Ishikawa (cell line): ENCODE measurements at regions not wholly inside any gene's neighbourhood (a gene's known extent, or its start where the extent isn't known, plus 50 kb on each side); places are given as distances from the start of the nearest gene placed in this dataset.

Experiments used
- CEBPB ChIP-seq: IDR thresholded peaks from 2 replicates; pipeline ENCODE4 v1.6.1; 2012
- CREB1 ChIP-seq: IDR thresholded peaks from 2 replicates; pipeline ENCODE4 v1.6.1; 2012; ENCODE audit warnings: low read depth
- EGR1 ChIP-seq: IDR thresholded peaks from 2 replicates; pipeline ENCODE4 v1.6.1; 2012
- EP300 ChIP-seq: IDR thresholded peaks from 2 replicates; pipeline ENCODE4 v1.6.1; 2012; ENCODE audit warnings: borderline replicate concordance
- FOXM1 ChIP-seq: IDR thresholded peaks from 2 replicates; pipeline ENCODE4 v1.6.1; 2012; ENCODE audit warnings: low read depth, borderline replicate concordance
- MAX ChIP-seq: IDR thresholded peaks from 2 replicates; pipeline ENCODE4 v1.6.1; 2012
- NFIC ChIP-seq: IDR thresholded peaks from 2 replicates; pipeline ENCODE4 v1.6.1; 2012
- RAD21 ChIP-seq: IDR thresholded peaks from 2 replicates; pipeline ENCODE4 v1.6.1; 2012; ENCODE audit warnings: low read depth
- REST ChIP-seq: IDR thresholded peaks from 2 replicates; pipeline ENCODE4 v1.6.1; 2012; ENCODE audit warnings: low read depth, mild to moderate bottlenecking
- TAF1 ChIP-seq: IDR thresholded peaks from 2 replicates; pipeline ENCODE4 v1.6.1; 2012; ENCODE audit warnings: low read depth, mild to moderate bottlenecking
- TCF12 ChIP-seq: IDR thresholded peaks from 2 replicates; pipeline ENCODE4 v1.6.1; 2012; ENCODE audit warnings: low read depth
- TEAD4 ChIP-seq: IDR thresholded peaks from 2 replicates; pipeline ENCODE4 v1.6.1; 2012
- USF1 ChIP-seq: IDR thresholded peaks from 2 replicates; pipeline ENCODE4 v1.6.1; 2012
- YY1 ChIP-seq: IDR thresholded peaks from 2 replicates; pipeline ENCODE4 v1.6.1; 2012; ENCODE audit warnings: low read depth
- ZBTB7A ChIP-seq: IDR thresholded peaks from 2 replicates; pipeline ENCODE4 v1.6.1; 2012; ENCODE audit warnings: low read depth

GRCh38 chrX:92249125-92249524, 469.9 kb downstream of the PCDH11X start:
- TF ChIP-seq REST = no peak
- TF ChIP-seq MAX = no peak

- TF ChIP-seq TCF12 (no peak), YY1 (no peak), EGR1 (no peak), TEAD4 (no peak), ZBTB7A (no peak), CREB1 (no peak), MAX (no peak), NFIC (no peak), EP300 (no peak), FOXM1 (no peak), RAD21 (no peak), REST (no peak), CEBPB (no peak), TAF1 (no peak), USF1 (no peak)
Measured at GRCh38 chrX:92260102-92260501, 480.9 kb downstream of the PCDH11X start.

GRCh38 chrX:92270936-92271855, 492.0 kb downstream of the PCDH11X start:
- TF ChIP-seq REST (no peak), FOXM1 (no peak), CEBPB (no peak), CREB1 (no peak), MAX (no peak), RAD21 (no peak), NFIC (no peak), YY1 (no peak), TAF1 (no peak), TCF12 (no peak), TEAD4 (no peak), USF1 (no peak), ZBTB7A (no peak), EGR1 (no peak), EP300 (no peak)

GRCh38 chrX:92283308-92283707, 504.1 kb downstream of the PCDH11X start:
- no peak for TF ChIP-seq CEBPB
- no peak for TF ChIP-seq NFIC
- TF ChIP-seq ZBTB7A = no peak
- TF ChIP-seq TCF12 = no peak
- TF ChIP-seq EP300 = no peak
